Testis (tissue), 2 donors: ENCODE measurements at regions not wholly inside any gene's neighbourhood (a gene's known extent, or its start where the extent isn't known, plus 50 kb on each side); places are given as distances from the start of the nearest gene placed in this dataset.

Experiments
- CTCF ChIP-seq, 3 experiments: fragments of 450-650 bp in 2 of 3; fragments of 200-600 bp in 1 of 3; sonication (generic) in 1 of 3; IDR thresholded peaks; one replicate each; pipeline ENCODE4 v1.5.1; 2016 to 2019; ENCODE audit warnings: antibody characterized with exemption in 3 of 3, mild to moderate bottlenecking in 2 of 3, moderate library complexity in 1 of 3
- POLR2A ChIP-seq: fragments of 450-650 bp; IDR thresholded peaks from one replicate; pipeline ENCODE4 v1.6.1; 2017; ENCODE audit warnings: antibody characterized with exemption, mild to moderate bottlenecking, moderate library complexity

- TF ChIP-seq CTCF (IDR thresholded peaks at IDR 0.05), result no peak
- TF ChIP-seq POLR2A, result no peak
Observed at GRCh38 chr20:11453430-11453829, 464.3 kb upstream of the BTBD3 start.
